ENCODE measurements at regions not wholly inside any gene's neighbourhood (a gene's known extent, or its start where the extent isn't known, plus 50 kb on each side); places are given as distances from the start of the nearest gene placed in this dataset.

- no peaks in the 10 kb centered on the region for H3K36me3 ChIP-seq (ENCODE audit: control insufficient read depth, insufficient read depth, low read length)
- BruUV-seq (replicated peaks) = no TSS peak
- Mint-ChIP-seq H3K36me3 (ENCODE audit: insufficient read depth, unreplicated experiment) (no peaks in the 10 kb centered on the region), H3K27me3 (ENCODE audit: insufficient read depth, unreplicated experiment) (no peaks in the 10 kb centered on the region), H3K27ac (ENCODE audit: unreplicated experiment) (no peak overlapping the region), H3K9me3 (ENCODE audit: unreplicated experiment) (no peaks in the 10 kb centered on the region), H3K4me3 (ENCODE audit: unreplicated experiment) (no peak overlapping the region), H3K4me1 (ENCODE audit: low read depth, unreplicated experiment) (no peaks in the 10 kb centered on the region)
- intact Hi-C loops (cut with micrococcal nuclease; ENCODE audit: unreplicated experiment) = no loop called here
- no peak for TF ChIP-seq CTCF (IDR thresholded peaks at IDR 0.05; ENCODE audit: insufficient read depth in 1 of 2, low read depth in 1 of 2, low read length in 1 of 2, severe bottlenecking in 1 of 2, unreplicated experiment in 1 of 2)
- H3K9me3 ChIP-seq = no peaks in the 10 kb centered on the region
- H3K27me3 ChIP-seq (replicated peaks; ENCODE audit: control insufficient read depth, insufficient read depth, low read length) = no peaks in the 10 kb centered on the region
- no peak overlapping the region for H3K4me3 ChIP-seq (ENCODE audit: low read depth, low read length)
- H3K4me1 ChIP-seq = no peaks in the 10 kb centered on the region
- no peak for DNase-seq
- POLR2A ChIA-PET = no interaction called here
- CTCF ChIA-PET = no interaction called here
Measured at GRCh38 chr4:177182728-177183127, 126.9 kb upstream of the NEIL3 start.

- CTCF ChIA-PET = no interaction called here
- Histone ChIP-seq H3K4me3 (ENCODE audit: low read depth, low read length) (no peak overlapping the region), H3K36me3 (ENCODE audit: control insufficient read depth, insufficient read depth, low read length) (no peaks in the 10 kb centered on the region), H3K4me1 (no peaks in the 10 kb centered on the region), H3K27me3 (replicated peaks; ENCODE audit: control insufficient read depth, insufficient read depth, low read length) (no peaks in the 10 kb centered on the region), H3K9me3 (no peaks in the 10 kb centered on the region)
- Mint-ChIP-seq H3K4me3 (ENCODE audit: unreplicated experiment) (no peak overlapping the region), H3K36me3 (ENCODE audit: insufficient read depth, unreplicated experiment) (no peaks in the 10 kb centered on the region), H3K27me3 (ENCODE audit: insufficient read depth, unreplicated experiment) (no peaks in the 10 kb centered on the region), H3K9me3 (ENCODE audit: unreplicated experiment) (no peaks in the 10 kb centered on the region), H3K4me1 (ENCODE audit: low read depth, unreplicated experiment) (no peaks in the 10 kb centered on the region), H3K27ac (ENCODE audit: unreplicated experiment) (no peak overlapping the region)
- intact Hi-C loops (cut with micrococcal nuclease; ENCODE audit: unreplicated experiment) = no loop called here
- no peak for DNase-seq
- no TSS peak for BruUV-seq (replicated peaks)
- TF ChIP-seq CTCF (IDR thresholded peaks at IDR 0.05; ENCODE audit: insufficient read depth in 1 of 2, low read depth in 1 of 2, low read length in 1 of 2, severe bottlenecking in 1 of 2, unreplicated experiment in 1 of 2) = no peak
- POLR2A ChIA-PET = no interaction called here
Measured at GRCh38 chr4:177185151-177185550, 124.5 kb upstream of the NEIL3 start.

- no peak for DNase-seq
- H3K27me3 Mint-ChIP-seq (ENCODE audit: insufficient read depth, unreplicated experiment) = no peaks in the 10 kb centered on the region
- no peaks in the 10 kb centered on the region for H3K9me3 ChIP-seq
- no TSS peak for BruUV-seq (replicated peaks)
- H3K4me1 ChIP-seq = no peaks in the 10 kb centered on the region
- no peak overlapping the region for H3K4me3 ChIP-seq (ENCODE audit: low read depth, low read length)
- H3K4me1 Mint-ChIP-seq (ENCODE audit: low read depth, unreplicated experiment) = no peaks in the 10 kb centered on the region
- H3K4me3 Mint-ChIP-seq (ENCODE audit: unreplicated experiment) = no peak overlapping the region
- no peaks in the 10 kb centered on the region for H3K36me3 Mint-ChIP-seq (ENCODE audit: insufficient read depth, unreplicated experiment)
- H3K27ac Mint-ChIP-seq (ENCODE audit: unreplicated experiment) = no peak overlapping the region
- ChIA-PET CTCF (interaction anchor here (0.6 kb wide), 1 partner anchor 28 kb away, joined by 4 read pairs; no protein-coding TSS in a partner anchor), POLR2A (no interaction called here)
- intact Hi-C loops (cut with micrococcal nuclease; ENCODE audit: unreplicated experiment) = no loop called here
- no peaks in the 10 kb centered on the region for H3K27me3 ChIP-seq (replicated peaks; ENCODE audit: control insufficient read depth, insufficient read depth, low read length)
- H3K36me3 ChIP-seq (ENCODE audit: control insufficient read depth, insufficient read depth, low read length) = no peaks in the 10 kb centered on the region
- TF ChIP-seq CTCF (IDR thresholded peaks at IDR 0.05; ENCODE audit: insufficient read depth in 1 of 2, low read depth in 1 of 2, low read length in 1 of 2, severe bottlenecking in 1 of 2, unreplicated experiment in 1 of 2) = no peak
- no peaks in the 10 kb centered on the region for H3K9me3 Mint-ChIP-seq (ENCODE audit: unreplicated experiment)
Measured at GRCh38 chr4:177185579-177185978, 124.1 kb upstream of the NEIL3 start.
